ENCODE measurements at regions not wholly inside any gene's neighbourhood (a gene's known extent, or its start where the extent isn't known, plus 50 kb on each side); places are given as distances from the start of the nearest gene placed in this dataset.

DNA sequence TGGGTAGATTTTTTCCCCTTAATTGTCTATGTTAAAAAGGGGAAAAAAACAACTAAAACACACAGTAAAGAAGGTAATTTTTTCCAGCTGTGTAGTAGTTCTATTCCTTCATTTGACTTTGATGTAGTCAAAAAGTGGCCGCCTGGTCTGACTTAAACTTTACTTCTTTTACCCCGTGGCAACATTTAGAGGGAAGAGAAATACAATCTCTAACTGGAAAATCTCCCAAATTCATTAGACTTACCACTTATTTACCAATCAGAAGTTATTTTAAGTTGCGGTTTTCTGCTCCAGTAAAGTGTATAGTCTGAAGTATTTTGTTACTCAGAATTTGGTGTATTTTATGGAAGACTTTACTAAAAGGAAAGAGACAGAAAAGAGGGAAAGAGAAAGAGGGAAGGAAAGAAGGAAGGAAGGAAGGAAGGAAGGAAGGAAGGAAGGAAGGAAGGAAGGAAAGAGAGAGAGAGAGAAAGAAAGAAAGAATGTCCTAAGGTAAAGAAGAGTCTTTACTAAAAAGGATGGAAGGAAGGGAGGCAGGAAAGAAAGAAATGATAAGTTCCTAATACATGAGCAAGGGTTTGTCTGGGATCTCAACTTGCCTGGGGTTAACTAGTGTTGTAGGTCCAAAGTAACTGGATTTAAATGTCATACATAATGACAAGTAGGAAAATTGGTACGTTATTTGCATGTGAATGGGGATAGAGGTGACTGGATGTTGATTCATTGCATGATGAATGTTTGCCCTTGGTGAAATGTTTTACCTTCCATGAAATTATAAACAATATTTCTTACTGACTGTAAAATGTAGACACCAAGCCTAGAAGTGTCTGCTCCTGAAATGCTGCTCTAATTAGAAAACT, 135.1 kb downstream of the SAMD5 start:
- TF ChIP-seq POLR2A (IDR thresholded peaks at IDR 0.05): no peak
- TF ChIP-seq, protein P1, sequence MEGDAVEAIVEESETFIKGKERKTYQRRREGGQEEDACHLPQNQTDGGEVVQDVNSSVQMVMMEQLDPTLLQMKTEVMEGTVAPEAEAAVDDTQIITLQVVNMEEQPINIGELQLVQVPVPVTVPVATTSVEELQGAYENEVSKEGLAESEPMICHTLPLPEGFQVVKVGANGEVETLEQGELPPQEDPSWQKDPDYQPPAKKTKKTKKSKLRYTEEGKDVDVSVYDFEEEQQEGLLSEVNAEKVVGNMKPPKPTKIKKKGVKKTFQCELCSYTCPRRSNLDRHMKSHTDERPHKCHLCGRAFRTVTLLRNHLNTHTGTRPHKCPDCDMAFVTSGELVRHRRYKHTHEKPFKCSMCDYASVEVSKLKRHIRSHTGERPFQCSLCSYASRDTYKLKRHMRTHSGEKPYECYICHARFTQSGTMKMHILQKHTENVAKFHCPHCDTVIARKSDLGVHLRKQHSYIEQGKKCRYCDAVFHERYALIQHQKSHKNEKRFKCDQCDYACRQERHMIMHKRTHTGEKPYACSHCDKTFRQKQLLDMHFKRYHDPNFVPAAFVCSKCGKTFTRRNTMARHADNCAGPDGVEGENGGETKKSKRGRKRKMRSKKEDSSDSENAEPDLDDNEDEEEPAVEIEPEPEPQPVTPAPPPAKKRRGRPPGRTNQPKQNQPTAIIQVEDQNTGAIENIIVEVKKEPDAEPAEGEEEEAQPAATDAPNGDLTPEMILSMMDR (IDR thresholded peaks at IDR 0.05): no peak
- H3K4me3 ChIP-seq (ENCODE audit: low read depth, poor library complexity, severe bottlenecking): no peak overlapping the region
- intact Hi-C loops (cut with DNase I; ENCODE audit: low total_unique reads): no loop called here
- DNase-seq (ENCODE audit: low spot score in 2 of 2): no peak
- whole genome bisulfite sequencing, 2 donors: 68 to 70% methylated on average over 4 of the region's 4 CpGs

DNA sequence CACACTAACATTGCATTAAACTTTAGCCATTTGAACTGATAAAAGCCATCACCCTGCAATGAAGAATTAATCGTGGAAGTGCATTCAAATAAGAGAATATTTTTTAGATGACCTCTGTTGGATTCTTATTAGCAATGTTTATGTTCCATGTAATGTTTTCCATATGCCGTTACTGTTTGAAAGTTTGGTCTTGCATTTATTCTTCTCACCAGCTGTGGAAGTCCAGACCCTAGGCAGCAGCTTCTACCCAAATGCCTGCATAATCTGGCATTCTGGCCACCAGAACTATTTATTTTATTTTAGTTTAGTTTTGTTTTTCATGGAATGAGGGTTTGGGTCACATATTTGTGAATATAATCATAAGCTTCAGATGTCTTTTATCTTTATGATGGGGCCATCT, 140.4 kb downstream of the SAMD5 start:
- DNase-seq (ENCODE audit: low spot score in 2 of 2): no peak
- no peak for TF ChIP-seq POLR2A (IDR thresholded peaks at IDR 0.05)
- TF ChIP-seq, protein P1 (IDR thresholded peaks at IDR 0.05): no peak
- 62 to 67% methylated on average over 2 of the region's 2 CpGs for WGBS, 2 donors
- no peak overlapping the region for H3K4me3 ChIP-seq (ENCODE audit: low read depth, poor library complexity, severe bottlenecking)
- intact Hi-C loops (cut with DNase I; ENCODE audit: low total_unique reads): loop anchor here (5.0 kb wide), 1 partner anchor 998 kb away; no protein-coding TSS in a partner anchor

DNA sequence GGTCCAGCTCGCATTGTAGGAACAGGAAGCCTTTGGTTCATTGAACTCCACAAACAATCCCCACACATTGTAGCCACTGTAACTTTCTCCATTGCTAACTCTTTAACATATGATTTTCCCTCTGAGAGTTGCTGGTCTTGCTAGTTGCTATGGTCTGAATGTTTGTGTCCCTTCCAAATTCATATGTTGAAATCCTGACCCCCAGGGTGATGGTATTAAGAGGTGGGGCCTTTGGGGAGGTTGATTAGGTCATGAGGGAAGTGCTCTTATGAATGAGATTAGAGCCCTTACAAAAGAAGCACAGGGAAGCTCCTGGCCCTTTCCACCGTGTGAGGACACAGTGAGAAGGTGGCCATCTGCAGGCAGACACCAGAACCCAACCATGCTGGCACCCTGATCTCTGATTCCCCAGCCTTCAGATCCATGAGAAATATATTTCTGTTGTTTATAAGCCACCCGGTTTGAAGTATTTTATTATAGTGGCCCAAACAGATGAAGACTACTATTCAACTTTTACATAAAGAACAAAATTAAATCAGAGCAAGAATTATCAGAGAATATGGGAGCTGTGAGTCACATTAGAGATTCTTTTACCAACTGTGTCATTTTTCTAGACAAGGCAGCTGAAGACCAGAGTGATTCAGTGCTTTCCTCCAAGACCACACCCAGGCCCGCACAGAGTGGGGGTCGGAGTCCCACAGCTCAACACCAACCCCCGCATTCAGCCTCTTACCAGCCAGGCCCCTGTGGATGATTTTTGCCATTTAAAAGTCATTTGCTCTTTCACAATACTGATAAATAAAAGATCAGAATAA, 143.0 kb downstream of the SAMD5 start:
- TF ChIP-seq, protein P1 (IDR thresholded peaks at IDR 0.05): no peak
- TF ChIP-seq POLR2A (IDR thresholded peaks at IDR 0.05): no peak
- WGBS, 2 donors: 62 to 64% methylated on average over 6 of the region's 6 CpGs
- no peak overlapping the region for H3K4me3 ChIP-seq (ENCODE audit: low read depth, poor library complexity, severe bottlenecking)
- intact Hi-C loops (cut with DNase I; ENCODE audit: low total_unique reads): no loop called here
- DNase-seq (ENCODE audit: low spot score in 2 of 2): no peak

DNA sequence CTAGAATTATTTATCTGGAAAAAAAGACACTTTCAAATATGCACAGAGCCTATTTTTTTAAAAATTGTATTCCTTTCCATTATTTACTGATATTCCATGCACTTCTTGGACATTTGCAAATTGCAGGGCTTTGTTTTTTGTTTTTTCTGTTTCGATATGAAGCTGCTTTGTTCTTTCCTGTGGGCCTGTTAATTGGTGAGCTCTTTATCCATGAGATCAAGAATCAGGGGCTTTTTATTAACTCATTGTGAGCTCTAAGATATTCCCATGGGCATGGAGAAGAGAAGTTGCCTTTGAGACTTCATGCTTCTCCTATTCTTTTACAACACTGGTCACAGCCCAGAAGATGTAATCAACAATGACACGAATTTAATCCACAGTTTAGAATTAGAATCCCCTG, 145.1 kb downstream of the SAMD5 start:
- 73 to 77% methylated on average over 2 of the region's 2 CpGs for WGBS, 2 donors
- no peak overlapping the region for H3K4me3 ChIP-seq (ENCODE audit: low read depth, poor library complexity, severe bottlenecking)
- no peak for TF ChIP-seq POLR2A (IDR thresholded peaks at IDR 0.05)
- TF ChIP-seq, protein P1 (IDR thresholded peaks at IDR 0.05): no peak
- no peak for DNase-seq (ENCODE audit: low spot score in 2 of 2)
- intact Hi-C loops (cut with DNase I; ENCODE audit: low total_unique reads): no loop called here

DNA sequence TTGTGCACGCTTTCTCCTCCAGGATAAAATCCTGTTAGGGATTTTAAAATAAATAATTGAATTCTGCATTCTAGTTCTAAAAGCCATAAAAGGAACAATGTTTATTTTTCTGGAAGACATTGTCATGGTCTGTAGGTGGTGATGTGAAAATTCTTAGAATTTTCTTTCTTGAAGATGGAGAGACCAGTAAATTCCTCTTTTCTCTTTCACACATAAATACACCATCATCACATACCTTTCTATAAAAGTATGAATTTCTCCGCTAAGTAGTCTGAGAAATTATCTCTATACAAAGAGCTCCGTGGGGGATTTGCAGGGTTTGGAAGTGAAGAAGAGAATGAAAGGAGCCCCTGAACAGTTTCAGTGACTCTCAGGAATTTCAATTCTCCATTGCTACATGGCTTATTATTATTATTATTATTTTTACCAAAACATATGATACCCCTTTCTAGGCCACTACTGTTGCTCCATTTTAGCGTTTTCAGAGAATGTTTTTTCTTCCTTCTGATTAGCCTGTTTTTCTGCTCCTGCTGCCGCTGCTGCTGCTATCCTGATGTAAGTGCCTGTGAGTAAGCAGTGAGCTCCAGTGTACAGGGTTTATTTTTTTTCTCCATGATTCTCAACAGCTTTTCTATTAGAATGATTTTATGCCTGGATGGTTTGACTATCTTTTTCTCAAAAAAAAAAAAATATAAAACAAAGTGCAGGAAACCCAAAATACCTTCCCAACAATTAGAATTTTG, 145.8 kb downstream of the SAMD5 start:
- no peak for DNase-seq (ENCODE audit: low spot score in 2 of 2)
- TF ChIP-seq, protein P1 (IDR thresholded peaks at IDR 0.05): no peak
- TF ChIP-seq POLR2A (IDR thresholded peaks at IDR 0.05): no peak
- intact Hi-C loops (cut with DNase I; ENCODE audit: low total_unique reads): no loop called here
- 86 to 88% methylated on average over 5 of the region's 5 CpGs for WGBS, 2 donors
- no peak overlapping the region for H3K4me3 ChIP-seq (ENCODE audit: low read depth, poor library complexity, severe bottlenecking)
